NOMO-1 treated with DMSO at 0.1 percent for 48 hours (cell line): ENCODE measurements at regions not wholly inside any gene's neighbourhood (a gene's known extent, or its start where the extent isn't known, plus 50 kb on each side); places are given as distances from the start of the nearest gene placed in this dataset.

Experiments used
- DNase-seq: peaks from one replicate; lab custom pipeline; 2025; ENCODE audit not compliant: unreplicated experiment; lab: John Stamatoyannopoulos, UW

DNA sequence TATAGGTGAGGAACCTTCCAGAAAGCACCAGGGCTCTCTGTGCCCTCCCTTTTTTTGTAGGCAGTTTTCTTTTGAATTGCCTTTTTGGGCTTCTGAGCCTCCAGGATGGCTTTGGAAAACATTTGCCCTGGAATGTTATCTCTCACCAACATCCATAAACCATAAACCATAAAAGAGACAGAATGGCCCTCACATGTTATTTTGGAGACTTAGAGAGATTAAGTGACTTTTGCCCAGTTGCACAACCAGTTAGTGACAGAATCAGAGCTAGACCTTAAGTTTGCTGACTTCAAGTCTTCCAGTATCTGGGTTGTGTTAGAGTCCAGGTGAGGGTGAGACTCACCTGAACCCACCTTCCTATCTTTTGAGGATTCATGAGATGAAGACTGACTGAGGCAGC is 153.0 kb upstream of the STX18 start:
- DNase-seq: no peak

DNA sequence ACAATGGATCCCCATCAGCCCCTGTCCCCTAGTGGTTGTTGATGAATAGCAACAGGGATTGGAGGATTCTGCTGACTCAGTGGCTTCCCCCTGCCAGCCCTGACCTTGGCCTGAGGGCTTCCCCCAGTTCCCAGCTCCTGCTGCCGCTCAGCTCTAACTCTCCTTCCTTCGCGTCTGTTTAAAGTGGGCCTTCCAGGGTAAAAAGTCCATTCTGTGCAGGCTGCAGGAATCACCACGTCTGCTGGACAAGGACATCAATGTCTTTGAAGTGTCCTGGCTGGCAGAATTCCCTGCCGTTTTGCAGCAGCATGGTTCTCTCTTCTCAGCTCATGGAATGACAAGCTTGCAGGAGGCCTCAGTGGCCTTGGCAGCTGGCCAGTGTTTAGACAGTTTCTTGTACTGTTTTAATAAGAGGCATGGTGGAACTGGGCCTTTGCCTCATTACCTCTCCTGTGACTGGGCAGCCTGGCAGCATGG is 152.5 kb upstream of the STX18 start:
- no peak for DNase-seq

DNA sequence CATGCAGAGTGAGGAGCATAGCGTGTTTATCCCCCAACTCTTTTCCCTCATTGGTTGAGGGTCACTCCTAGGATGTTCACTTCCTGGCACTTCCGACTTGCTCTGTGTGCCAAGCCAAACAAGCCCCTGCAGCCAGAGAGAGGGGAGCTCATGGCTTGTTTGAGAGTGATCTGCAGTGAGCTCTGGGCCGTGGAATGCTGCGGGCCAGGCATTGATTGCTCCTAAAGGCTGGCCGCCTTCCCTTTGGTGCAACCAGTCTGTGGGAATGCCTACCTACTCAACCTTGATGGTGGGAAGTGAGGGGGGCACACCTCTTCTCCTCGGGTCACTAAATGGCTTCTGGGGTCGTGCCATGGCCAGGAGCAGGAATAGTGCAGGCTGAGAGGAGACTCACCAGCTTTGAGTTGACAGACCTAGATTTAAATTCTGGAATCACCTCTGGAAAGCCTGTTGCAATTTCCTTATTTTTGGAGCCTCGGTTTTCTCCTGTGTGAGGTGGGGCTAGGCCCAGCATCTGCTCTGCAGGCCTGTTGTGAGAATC is 152.0 kb upstream of the STX18 start:
- no peak for DNase-seq

- peak; percentile 77 for DNase-seq
Observed at GRCh38 chr4:4693258-4693657, 151.4 kb upstream of the STX18 start.

- DNase-seq: no peak
Observed at GRCh38 chr4:4690854-4691253, 149.0 kb upstream of the STX18 start.

GRCh38 chr4:4689694-4690440 is 148.0 kb upstream of the STX18 start:
- DNase-seq: no peak

- no peak for DNase-seq
Observed at GRCh38 chr4:4687935-4688727, 146.3 kb upstream of the STX18 start.

- DNase-seq: no peak
Observed at GRCh38 chr4:4687100-4687499, 145.3 kb upstream of the STX18 start.

DNA sequence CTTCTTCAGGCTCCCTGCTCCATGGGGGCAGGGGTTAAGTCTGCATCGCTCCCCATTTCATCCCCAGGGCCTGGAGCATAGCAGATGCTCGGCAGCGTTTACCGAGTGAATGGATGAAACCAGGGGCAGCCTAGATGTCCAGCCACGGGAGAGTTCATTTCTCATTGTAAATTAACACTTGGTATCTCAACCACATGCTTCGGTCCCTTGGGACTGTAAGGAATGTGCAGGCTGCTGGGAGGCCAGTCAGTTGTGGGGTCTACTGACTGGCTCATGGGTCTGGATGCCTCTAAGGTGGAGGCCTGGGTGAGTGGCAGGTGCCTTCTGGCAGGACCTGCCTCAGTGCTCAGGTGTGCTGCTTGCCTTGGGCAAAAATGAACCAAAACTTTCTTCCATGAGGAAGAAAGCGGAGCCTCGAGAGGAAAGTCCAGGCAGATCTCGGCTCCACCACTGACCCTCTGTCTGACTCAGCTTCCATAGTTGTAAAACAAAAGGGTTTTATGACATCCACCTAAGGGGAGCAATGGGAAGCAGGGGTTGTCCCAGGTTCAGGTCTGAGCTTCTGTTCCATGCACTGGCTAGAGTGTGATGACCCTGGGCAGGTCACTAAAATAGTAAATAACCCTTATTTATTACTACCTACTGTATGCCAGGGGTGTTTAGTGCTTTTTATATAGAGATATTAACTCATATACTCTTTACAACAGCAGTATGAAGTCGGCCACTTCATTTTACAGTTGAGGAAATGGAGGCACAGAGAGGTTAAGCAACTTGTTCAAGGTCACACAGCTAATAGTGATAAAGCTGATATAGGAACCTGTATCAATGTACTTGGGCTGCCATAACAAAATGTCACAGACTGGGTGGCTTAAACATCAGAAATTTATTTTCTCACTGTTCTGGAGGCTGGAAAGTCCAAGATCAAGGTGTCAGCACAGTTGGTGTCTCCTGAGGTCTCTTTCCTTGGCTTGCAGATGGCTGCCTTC is 144.3 kb upstream of the STX18 start:
- no peak for DNase-seq

GRCh38 chr4:4681653-4682052 is 139.8 kb upstream of the STX18 start:
- DNase-seq: no peak

- no peak for DNase-seq
Observed at GRCh38 chr4:4680758-4681157, 138.9 kb upstream of the STX18 start.

DNA sequence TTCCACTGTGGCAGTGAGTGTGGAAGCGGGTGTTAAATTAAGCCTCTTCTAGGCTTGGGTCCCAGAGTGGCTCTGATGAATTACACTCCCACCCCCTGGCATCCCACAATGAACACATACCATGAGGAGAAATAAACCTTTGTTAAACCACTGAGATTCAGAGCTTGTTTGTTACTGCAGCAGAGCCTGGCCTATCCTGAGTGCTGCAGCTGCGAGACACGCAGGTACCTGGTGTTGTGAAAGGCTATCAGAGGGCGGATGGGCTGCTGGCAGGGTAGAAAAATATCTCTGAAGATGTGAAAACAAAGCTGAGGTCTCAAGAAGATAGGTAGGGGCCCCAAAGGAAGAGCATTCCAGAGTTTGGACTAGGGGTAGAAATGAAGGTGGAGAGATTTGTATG is 138.4 kb upstream of the STX18 start:
- DNase-seq: no peak

GRCh38 chr4:4677556-4678522 is 136.0 kb upstream of the STX18 start:
- DNase-seq: peak; percentile 12

GRCh38 chr4:4675641-4676040 is 133.8 kb upstream of the STX18 start:
- DNase-seq: no peak

GRCh38 chr4:4675051-4675581 is 133.3 kb upstream of the STX18 start:
- DNase-seq: no peak

- no peak for DNase-seq
Observed at GRCh38 chr4:4673070-4673469, 131.2 kb upstream of the STX18 start.

DNA sequence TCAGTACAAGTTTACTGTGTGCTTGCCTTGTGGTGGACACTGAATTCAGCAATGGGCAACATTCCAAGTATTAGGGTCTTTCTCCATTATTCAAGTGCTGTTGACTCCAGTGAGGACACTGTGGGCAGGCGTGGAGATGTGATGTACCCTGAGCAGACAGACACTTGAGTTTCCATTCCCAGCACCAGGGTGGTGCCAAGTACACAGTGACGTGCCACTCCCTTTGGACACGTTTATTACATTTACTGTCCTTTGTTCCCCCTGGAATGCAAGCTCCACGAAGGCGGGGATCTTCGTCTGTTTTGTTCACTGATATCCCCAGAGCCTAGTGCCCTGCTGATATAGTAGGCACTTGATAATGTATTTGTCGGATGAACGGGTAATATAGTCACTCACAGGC is 130.6 kb upstream of the STX18 start:
- no peak for DNase-seq

DNA sequence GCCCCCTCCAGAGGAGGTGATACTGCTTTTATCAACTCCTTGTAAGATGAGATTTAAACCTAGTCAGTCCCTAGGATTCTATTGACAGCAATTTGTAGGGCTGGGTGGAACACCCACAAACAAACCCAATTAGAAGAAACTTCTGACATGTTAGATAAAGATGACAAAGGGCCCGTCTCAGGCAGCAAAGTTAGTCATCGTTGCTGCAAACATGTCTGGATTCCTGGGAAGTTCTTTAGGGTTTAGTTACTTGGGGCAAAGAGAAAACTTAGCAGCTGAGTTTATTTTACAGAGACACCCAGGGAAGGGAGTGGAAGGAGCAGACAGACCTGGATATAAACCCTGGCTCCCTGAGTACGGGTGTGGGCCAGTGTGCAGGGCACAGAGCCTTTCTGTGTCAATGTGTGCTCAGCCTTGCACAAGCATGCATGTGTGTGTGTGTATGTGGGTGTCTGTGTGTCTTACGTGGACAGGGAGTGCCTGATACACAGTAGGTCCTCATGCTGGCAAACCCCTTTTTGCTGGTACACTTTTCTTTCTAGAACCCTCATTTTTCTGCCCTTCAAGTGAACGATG is 130.0 kb upstream of the STX18 start:
- DNase-seq: no peak

DNA sequence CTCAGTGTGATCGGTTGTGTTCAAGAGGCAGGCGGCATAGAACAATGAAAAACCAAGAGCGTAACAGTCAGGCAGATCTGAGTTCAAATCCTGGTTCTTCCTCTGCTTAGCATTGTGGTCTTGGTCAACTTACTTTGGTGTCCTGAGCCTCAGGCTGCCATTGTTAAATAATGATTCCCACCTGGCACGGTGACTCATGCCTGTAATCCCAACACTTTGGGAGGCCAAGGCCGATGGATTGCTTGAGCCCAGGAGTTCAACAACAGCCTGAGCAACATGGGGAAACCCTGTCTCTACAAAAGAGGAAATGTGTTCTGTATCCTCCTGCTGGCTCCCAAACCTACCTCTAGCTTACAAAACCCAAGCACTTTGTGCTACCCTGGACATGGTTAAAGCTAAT is 129.0 kb upstream of the STX18 start:
- DNase-seq: no peak
